DOHH2 (cell line): ENCODE measurements at regions not wholly inside any gene's neighbourhood (a gene's known extent, or its start where the extent isn't known, plus 50 kb on each side); places are given as distances from the start of the nearest gene placed in this dataset.

Experiments used
- CTCF ChIP-seq: fragments of 200-600 bp; sonication (generic); IDR thresholded peaks from one replicate; pipeline ENCODE4 v1.5.1; 2014; ENCODE audit warnings: antibody characterized with exemption, mild to moderate bottlenecking, low read depth, low read length; ENCODE audit not compliant: poor library complexity, severe bottlenecking
- EZH2phosphoT487 ChIP-seq: fragments of 200-600 bp; sonication (generic); IDR thresholded peaks from 2 replicates; pipeline ENCODE4 v1.6.1; 2017; ENCODE audit warnings: borderline replicate concordance, mild to moderate bottlenecking, antibody characterized with exemption, low read length, moderate library complexity, mixed read lengths

- TF ChIP-seq CTCF = no peak
- no peak for TF ChIP-seq EZH2phosphoT487
Measured at GRCh38 chr17:56699186-56699894, 105.8 kb downstream of the NOG start.
